GM06990 (cell line): ENCODE measurements at regions not wholly inside any gene's neighbourhood (a gene's known extent, or its start where the extent isn't known, plus 50 kb on each side); places are given as distances from the start of the nearest gene placed in this dataset.
"Not testable (repeated sequence)": the region's sequence is repeated elsewhere in the genome, so short reads cannot be mapped to it uniquely, and the experiment has no call there.

Experiments
- DNase-seq: peaks from one replicate; pipeline ENCODE4 v3.0.0-alpha.2; 2011; ENCODE audit not compliant: insufficient read length; ENCODE audit errors: extremely low read depth
- H3K27me3 ChIP-seq: replicated peaks from 2 replicates; pipeline ENCODE4 v1.6.0; 2011; ENCODE audit warnings: low read length; ENCODE audit not compliant: control insufficient read depth, insufficient read depth
- H3K36me3 ChIP-seq: 2 replicates; pipeline ENCODE4 v1.5.1; 2011; ENCODE audit warnings: low read length; ENCODE audit not compliant: control insufficient read depth, insufficient read depth
- H3K4me3 ChIP-seq: replicated peaks from 2 replicates; pipeline ENCODE4 v1.5.1; 2011; ENCODE audit warnings: low read depth, mild to moderate bottlenecking, control low read depth, low read length
- TF ChIP-seq, protein P1 (sequence below): IDR thresholded peaks from 2 replicates; pipeline ENCODE4 v1.5.1; 2011; ENCODE audit warnings: low read length, control low read depth, mild to moderate bottlenecking, inconsistent platforms; ENCODE audit not compliant: insufficient read depth, poor library complexity, severe bottlenecking

GRCh38 chr6:116996842-116997241, 119.8 kb downstream of the RFX6 start:
- Histone ChIP-seq H3K27me3 (no peaks in the 10 kb centered on the region), H3K36me3 (no peaks in the 10 kb centered on the region), H3K4me3 (no peak overlapping the region)
- no peak for DNase-seq
- TF ChIP-seq, protein P1, sequence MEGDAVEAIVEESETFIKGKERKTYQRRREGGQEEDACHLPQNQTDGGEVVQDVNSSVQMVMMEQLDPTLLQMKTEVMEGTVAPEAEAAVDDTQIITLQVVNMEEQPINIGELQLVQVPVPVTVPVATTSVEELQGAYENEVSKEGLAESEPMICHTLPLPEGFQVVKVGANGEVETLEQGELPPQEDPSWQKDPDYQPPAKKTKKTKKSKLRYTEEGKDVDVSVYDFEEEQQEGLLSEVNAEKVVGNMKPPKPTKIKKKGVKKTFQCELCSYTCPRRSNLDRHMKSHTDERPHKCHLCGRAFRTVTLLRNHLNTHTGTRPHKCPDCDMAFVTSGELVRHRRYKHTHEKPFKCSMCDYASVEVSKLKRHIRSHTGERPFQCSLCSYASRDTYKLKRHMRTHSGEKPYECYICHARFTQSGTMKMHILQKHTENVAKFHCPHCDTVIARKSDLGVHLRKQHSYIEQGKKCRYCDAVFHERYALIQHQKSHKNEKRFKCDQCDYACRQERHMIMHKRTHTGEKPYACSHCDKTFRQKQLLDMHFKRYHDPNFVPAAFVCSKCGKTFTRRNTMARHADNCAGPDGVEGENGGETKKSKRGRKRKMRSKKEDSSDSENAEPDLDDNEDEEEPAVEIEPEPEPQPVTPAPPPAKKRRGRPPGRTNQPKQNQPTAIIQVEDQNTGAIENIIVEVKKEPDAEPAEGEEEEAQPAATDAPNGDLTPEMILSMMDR: no peak

- no peak for DNase-seq
- Histone ChIP-seq H3K36me3 (no peaks in the 10 kb centered on the region), H3K27me3 (no peaks in the 10 kb centered on the region), H3K4me3 (no peak overlapping the region)
- TF ChIP-seq, protein P1: no peak
Observed at GRCh38 chr6:116997496-116997895, 120.5 kb downstream of the RFX6 start.

GRCh38 chr6:117007659-117008058, 130.6 kb downstream of the RFX6 start:
- no peak overlapping the region for H3K4me3 ChIP-seq
- TF ChIP-seq, protein P1: no peak
- H3K36me3 ChIP-seq: no peaks in the 10 kb centered on the region
- DNase-seq: no peak
- H3K27me3 ChIP-seq: no peaks in the 10 kb centered on the region

DNA sequence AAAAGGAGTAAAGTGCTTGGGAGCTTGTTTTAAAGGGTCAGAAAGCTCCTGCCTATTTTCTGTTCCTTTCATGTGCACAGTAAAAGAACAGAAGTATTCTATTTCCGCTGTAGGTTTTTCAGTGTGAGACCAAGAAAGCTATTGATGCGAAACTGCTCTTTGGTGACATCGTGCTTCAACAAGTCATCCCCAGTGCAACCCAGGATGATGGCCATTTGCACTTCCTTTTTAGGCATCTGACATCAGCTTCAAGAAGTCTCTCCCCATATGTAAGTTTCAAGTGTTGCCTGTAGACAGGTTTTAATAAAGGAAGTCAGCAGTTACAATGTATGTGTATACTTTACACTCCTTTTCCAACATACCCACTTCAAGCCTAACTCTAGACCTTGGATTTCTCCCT, 131.6 kb downstream of the RFX6 start:
- DNase-seq: peak; percentile 26
- H3K36me3 ChIP-seq: no peaks in the 10 kb centered on the region
- H3K27me3 ChIP-seq: no peaks in the 10 kb centered on the region
- H3K4me3 ChIP-seq: no peak overlapping the region; the same call in 1 of the 2 replicates
- TF ChIP-seq, protein P1: no peak

- H3K27me3 ChIP-seq, DNase-seq: not testable (repeated sequence)
Observed at GRCh38 chr6:117014641-117015473, 137.8 kb downstream of the RFX6 start.

DNA sequence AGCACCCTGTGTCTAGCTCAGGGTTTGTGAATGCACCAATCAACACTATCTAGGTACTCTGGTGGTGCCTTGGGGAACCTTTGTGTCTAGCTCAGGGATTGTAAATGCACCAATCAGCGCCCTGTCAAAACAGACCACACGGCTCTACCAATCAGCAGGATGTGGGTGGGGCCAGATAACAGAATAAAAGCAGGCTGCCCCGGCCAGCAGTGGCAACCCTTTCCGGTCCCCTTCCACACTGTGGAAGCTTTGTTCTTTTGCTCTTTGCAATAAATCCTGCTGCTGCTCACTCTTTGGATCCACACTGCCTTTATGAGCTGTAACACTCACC, 138.4 kb downstream of the RFX6 start:
- H3K36me3 ChIP-seq, H3K4me3 ChIP-seq, H3K27me3 ChIP-seq, DNase-seq: not testable (repeated sequence)

More at GRCh38 chr6:117014641-117015473, 137.8 kb downstream of the RFX6 start:
- not testable (repeated sequence) for H3K4me3 ChIP-seq, H3K36me3 ChIP-seq

- TF ChIP-seq, protein P1: no peak
- H3K4me3 ChIP-seq: no peak overlapping the region
- H3K27me3 ChIP-seq: no peaks in the 10 kb centered on the region
- DNase-seq: no peak
- H3K36me3 ChIP-seq: no peaks in the 10 kb centered on the region
Observed at GRCh38 chr6:117018771-117019170, 141.7 kb downstream of the RFX6 start.
